Activated T-helper 9 cell treated with anti-CD3 and anti-CD28 coated beads, Interleukin-2, amount 50 U/mL, for 16 hours (primary cell): ENCODE measurements at regions not wholly inside any gene's neighbourhood (a gene's known extent, or its start where the extent isn't known, plus 50 kb on each side); places are given as distances from the start of the nearest gene placed in this dataset.

ENCODE experiments used
- DNase-seq: peaks from one replicate; pipeline ENCODE4 v3.0.0-alpha.2; 2020; ENCODE audit warnings: low read depth

DNA sequence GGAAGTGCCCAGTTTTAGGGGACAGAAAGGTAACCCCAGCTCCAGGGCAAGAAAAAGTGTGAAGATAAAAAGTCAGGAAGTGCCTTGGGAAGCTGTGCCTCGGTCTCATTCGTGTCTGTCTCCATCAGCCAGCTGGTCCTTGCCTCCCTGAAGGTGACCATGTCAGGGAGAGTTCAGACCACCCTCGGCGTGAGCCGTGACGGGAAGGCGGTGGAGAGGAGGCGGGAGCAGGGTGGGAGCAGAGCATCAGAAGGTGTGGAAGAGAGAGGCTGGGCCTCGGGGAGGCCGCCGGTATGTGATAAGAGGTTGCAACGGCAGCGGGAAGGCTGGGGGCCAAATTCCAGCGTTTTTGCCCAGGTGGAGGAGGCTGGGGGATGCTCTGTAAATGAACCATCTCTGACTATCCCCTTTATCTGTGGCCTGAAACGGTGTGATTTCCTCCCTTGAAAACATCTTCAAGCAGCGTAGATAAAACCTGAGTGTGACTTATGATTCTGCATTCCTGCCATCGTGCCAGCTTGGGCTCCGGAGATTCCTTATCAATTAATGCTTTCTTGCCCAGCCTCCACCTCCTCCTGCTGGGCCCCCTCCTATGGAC is 251.8 kb downstream of the IRF8 start:
- no peak for DNase-seq

DNA sequence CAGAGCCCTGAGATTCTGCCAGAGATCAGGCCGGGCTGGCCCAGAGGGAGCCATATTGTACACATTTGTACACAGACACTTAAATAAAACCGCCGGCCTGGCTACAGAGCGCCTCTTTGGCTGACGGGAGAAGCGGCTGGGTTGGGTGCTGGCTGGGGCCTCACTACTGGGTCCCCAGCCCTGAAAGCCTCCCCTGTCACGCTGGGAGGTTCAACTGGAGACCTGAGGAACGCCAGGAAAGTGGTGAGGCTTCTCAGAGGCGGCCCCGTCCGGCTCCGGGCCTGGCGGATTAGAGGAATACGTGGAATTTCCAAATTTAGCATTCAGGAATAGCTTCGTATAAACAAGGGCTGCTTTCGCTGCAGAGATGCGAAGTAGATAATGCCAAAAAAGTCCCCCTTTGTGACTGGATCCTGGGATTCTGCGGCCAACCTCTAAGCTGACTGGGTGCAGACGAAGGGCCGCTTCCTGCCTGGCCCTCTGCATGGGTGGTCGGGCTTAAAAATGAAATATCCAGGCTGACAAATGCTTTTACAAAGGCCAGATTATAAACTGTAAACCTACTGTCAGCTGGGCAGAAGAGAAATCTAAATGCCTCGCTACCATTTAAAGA is 252.4 kb downstream of the IRF8 start:
- DNase-seq = no peak

GRCh38 chr16:86156155-86156554 is 257.2 kb downstream of the IRF8 start:
- DNase-seq = no peak

DNA sequence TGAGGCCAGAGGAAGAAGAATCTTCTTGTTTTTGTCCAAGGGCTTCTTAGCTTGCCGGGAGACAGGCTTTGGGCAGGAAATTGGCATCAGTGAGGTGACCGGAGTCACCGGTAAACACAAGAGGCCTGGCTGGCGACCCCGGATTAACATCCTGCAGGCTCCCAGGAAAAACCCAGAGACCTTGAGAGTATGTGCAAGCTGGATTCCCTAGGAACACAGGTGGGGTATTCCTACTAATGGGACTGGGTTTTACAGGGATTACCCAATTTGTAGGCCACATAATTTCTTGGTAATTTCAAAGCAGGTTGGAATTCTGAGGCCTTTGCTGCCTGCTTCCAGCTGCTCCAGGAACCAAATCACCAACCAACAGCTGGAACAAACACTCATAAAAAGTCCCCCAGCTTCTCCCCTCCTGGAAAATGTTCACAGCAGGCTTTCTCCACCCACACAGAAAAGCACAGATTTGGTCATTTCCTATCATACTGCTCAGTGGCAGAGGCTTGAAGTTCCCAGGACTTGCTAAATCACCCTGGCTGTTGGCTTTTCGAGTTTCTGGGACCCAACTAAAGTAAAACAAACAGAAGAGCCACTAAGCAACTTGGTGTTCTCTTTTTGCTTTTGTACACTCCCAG is 258.8 kb downstream of the IRF8 start:
- no peak for DNase-seq

GRCh38 chr16:86158688-86159360 is 259.9 kb downstream of the IRF8 start:
- DNase-seq = no peak

DNA sequence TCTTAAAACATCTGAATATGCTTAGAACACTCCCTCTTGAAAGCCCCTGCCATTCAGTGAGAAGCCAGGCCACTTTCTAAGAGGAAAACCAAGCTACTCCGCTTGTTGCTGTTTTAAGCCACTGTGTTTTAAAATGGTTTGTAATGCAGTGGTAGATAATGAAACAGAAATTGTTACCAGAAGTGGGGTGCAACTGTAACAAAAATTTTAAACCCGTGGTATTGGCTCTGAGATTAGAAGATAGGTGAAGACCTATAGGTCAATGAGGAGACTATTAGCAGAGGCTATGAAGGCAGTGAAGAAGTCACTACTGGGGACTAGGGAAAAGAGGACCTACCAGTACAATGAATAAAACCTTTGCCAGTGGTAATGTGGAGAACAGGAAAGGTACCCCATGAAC is 266.5 kb downstream of the IRF8 start:
- no peak for DNase-seq

- DNase-seq = no peak
Measured at GRCh38 chr16:86166414-86166813, 267.5 kb downstream of the IRF8 start.

- no peak for DNase-seq
Measured at GRCh38 chr16:86167061-86167460, 268.1 kb downstream of the IRF8 start.

- no peak for DNase-seq
Measured at GRCh38 chr16:86170720-86171119, 271.8 kb downstream of the IRF8 start.

GRCh38 chr16:86171329-86171728 is 272.4 kb downstream of the IRF8 start:
- no peak for DNase-seq

GRCh38 chr16:86175816-86176215 is 276.9 kb downstream of the IRF8 start:
- DNase-seq = no peak

DNA sequence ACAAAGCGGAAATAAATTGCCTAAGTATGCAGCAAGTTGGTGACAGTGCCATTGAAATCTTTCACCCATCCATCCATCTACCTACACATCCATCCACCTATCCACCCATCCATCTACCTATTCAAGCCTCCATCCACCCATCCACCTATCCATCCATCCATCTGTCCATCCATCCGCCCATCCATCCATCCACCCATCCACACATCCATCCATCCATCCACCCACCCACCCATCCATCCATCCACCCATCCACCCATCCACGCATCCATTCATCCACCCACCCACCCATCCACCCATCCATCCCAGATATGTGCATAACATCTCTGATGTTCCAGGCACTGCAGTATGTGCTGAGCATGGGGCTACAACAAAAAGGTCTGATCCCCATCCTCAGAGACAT is 277.5 kb downstream of the IRF8 start:
- DNase-seq = no peak

DNA sequence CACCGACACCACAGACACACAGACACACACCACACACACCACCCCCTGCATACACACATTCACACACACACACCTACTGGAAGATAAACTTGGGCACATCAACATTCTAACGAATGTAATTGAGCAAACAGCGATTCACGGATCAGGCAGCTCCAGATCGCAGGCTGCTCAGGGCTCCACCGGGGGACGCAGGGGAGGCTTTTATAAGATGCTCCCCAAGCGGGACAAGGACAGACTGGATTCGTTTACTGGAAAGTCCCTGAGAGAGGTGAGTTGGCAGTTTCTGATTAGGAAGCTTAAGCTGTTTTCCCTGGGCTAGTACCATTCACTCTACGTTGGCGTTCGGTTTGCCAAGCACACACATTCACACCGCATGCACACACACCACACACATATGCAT is 281.3 kb downstream of the IRF8 start:
- no peak for DNase-seq

DNA sequence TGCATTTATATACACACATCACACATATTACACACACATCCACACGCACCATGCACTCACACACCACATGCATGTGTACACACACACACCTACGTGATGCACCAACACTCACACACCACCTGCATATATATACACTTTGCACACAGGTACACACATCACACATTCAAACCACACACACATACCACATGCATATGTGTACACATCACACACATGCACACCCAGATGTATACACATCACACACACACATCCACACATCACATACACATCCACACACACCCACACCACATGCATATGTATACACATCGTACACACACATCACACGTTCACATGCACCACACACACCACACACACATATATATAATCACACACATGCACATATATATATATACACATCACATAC is 281.8 kb downstream of the IRF8 start:
- no peak for DNase-seq

DNA sequence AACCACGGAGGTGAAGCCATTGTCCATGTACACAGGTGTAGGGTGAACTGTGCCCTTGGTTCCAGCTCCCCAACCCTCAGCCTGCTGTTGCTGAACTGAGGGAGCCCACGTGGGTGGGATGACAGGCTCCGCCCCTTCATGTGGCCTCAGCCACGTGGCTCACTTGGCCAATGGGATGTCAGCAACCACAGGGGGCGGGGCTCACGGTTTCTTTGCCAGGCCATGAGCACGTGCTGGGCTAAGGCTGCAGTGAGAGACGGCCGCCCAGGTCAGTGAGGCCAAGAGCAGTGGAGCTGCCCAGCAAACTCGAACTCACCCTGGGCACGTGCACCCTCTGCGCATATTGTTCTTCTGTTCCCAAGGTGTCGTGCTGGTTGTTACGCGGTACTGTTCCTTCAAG is 282.6 kb downstream of the IRF8 start:
- DNase-seq = no peak

- no peak for DNase-seq
Measured at GRCh38 chr16:86184185-86184584, 285.2 kb downstream of the IRF8 start.

GRCh38 chr16:86185089-86185488 is 286.1 kb downstream of the IRF8 start:
- no peak for DNase-seq

- DNase-seq = no peak
Measured at GRCh38 chr16:86186313-86186712, 287.4 kb downstream of the IRF8 start.

- no peak for DNase-seq
Measured at GRCh38 chr16:86189934-86190333, 291.0 kb downstream of the IRF8 start.

- no peak for DNase-seq
Measured at GRCh38 chr16:86191663-86192062, 292.7 kb downstream of the IRF8 start.

GRCh38 chr16:86193528-86194193 is 294.7 kb downstream of the IRF8 start:
- DNase-seq = no peak

DNA sequence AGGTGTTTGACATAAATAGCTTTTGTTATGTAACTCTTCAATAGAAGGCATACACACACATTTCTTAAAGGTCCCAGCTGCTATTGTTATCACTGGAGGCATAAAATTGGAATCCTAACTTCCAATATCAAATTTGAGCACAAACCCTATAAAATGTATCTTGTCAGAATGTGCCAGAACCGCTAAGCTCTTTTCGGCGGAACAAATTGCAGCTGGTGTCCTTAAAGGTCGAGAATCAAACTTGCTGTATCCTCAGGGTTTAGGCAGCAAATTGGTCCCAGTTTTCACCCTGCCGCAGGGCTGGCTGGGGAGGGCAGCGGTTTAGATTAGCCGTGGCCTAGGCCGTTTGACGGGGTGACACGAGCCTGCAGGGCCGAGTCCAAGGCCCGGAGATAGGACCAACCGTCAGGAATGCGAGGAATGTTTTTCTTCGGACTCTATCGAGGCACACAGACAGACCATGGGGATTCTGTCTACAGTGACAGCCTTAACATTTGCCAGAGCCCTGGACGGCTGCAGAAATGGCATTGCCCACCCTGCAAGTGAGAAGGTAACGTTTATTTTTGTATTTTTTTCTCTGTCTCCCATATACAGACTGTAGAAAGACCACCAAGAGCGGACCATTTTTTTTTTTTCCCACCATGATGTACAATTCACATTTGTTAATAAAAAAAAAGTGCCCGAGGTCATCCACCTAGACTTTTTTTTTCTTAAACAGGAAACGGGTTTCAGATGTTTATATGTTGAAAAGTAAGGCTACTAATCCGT is 297.1 kb downstream of the IRF8 start:
- no peak for DNase-seq
